Liver (tissue), 8 donors: ENCODE measurements at regions not wholly inside any gene's neighbourhood (a gene's known extent, or its start where the extent isn't known, plus 50 kb on each side); places are given as distances from the start of the nearest gene placed in this dataset.

ENCODE experiments used
- DNase-seq: peaks from one replicate; pipeline ENCODE4 v3.0.0-alpha.2; 2017; ENCODE audit warnings: low spot score
- H3K27ac ChIP-seq, 2 donors: one replicate each; pipeline ENCODE4 v1.7.0; 2013; ENCODE audit warnings: inconsistent platforms in 2 of 2, low read length in 2 of 2, control low read depth in 1 of 2, low read depth in 1 of 2, mild to moderate bottlenecking in 1 of 2
- H3K27me3 ChIP-seq, 4 donors: one replicate each; pipeline versions ENCODE4 v1.6.1 to v1.7.0; 2013; ENCODE audit warnings: low read length in 3 of 4, inconsistent platforms in 1 of 4, mild to moderate bottlenecking in 1 of 4, moderate library complexity in 1 of 4; ENCODE audit not compliant: control insufficient read depth in 4 of 4, insufficient read depth in 4 of 4
- H3K36me3 ChIP-seq, 4 donors: one replicate each; pipeline versions ENCODE4 v1.6.1 to v1.7.0; 2013; ENCODE audit warnings: low read length in 3 of 4, mild to moderate bottlenecking in 3 of 4, low read depth in 1 of 4, moderate library complexity in 1 of 4; ENCODE audit not compliant: control insufficient read depth in 4 of 4, insufficient read depth in 3 of 4
- H3K4me1 ChIP-seq, 4 donors: one replicate each; pipeline versions ENCODE4 v1.6.1 to v1.7.0; 2013; ENCODE audit warnings: low read length in 3 of 4, mild to moderate bottlenecking in 3 of 4, moderate library complexity in 1 of 4; ENCODE audit not compliant: control insufficient read depth in 4 of 4, insufficient read depth in 4 of 4
- H3K4me3 ChIP-seq, 3 donors: one replicate each; pipeline versions ENCODE4 v1.6.1 to v1.7.0; 2013; ENCODE audit warnings: low read length in 3 of 3, control low read depth in 1 of 3, low read depth in 1 of 3, mild to moderate bottlenecking in 1 of 3
- H3K9ac ChIP-seq, 2 donors: one replicate each; pipeline ENCODE4 v1.7.0; 2013; ENCODE audit warnings: low read length in 2 of 2, mild to moderate bottlenecking in 2 of 2, moderate library complexity in 2 of 2, control low read depth in 1 of 2, low read depth in 1 of 2
- H3K9me3 ChIP-seq, 4 donors: one replicate each; pipeline versions ENCODE4 v1.6.1 to v1.7.0; 2013; ENCODE audit warnings: low read length in 3 of 4; ENCODE audit not compliant: control insufficient read depth in 4 of 4
- CTCF ChIP-seq: fragments of 150-350 bp; IDR thresholded peaks from 2 replicates; pipeline ENCODE4 v1.5.1; 2017; ENCODE audit warnings: improper control_type of control experiment, low read depth, low read length; ENCODE audit not compliant: missing input control
- FOXA2 ChIP-seq: IDR thresholded peaks from 2 replicates; pipeline ENCODE4 v1.6.1; 2016; ENCODE audit warnings: antibody characterized with exemption
- GABPA ChIP-seq, 2 donors: IDR thresholded peaks in 1 of 2; conservative IDR thresholded peaks in 1 of 2; 2 replicates each; pipeline ENCODE4 v1.6.1; 2016; ENCODE audit warnings: antibody characterized with exemption in 2 of 2, mild to moderate bottlenecking in 1 of 2, moderate library complexity in 1 of 2
- HNF4A ChIP-seq, 2 donors: conservative IDR thresholded peaks; 2 replicates each; pipeline ENCODE4 v1.6.1; 2016; ENCODE audit warnings: antibody characterized with exemption in 2 of 2, mild to moderate bottlenecking in 2 of 2
- HNF4G ChIP-seq: IDR thresholded peaks from 2 replicates; pipeline ENCODE4 v1.6.1; 2016; ENCODE audit warnings: antibody characterized with exemption
- JUND ChIP-seq, 2 donors: IDR thresholded peaks; 2 replicates each; pipeline ENCODE4 v1.6.1; 2016; ENCODE audit warnings: antibody characterized with exemption in 2 of 2
- MAX ChIP-seq: IDR thresholded peaks from 2 replicates; pipeline ENCODE4 v1.6.1; 2016; ENCODE audit warnings: antibody characterized with exemption
- NR2F2 ChIP-seq: IDR thresholded peaks from 2 replicates; pipeline ENCODE4 v1.6.1; 2016; ENCODE audit warnings: antibody characterized with exemption
- RAD21 ChIP-seq, 2 donors: IDR thresholded peaks; 2 replicates each; pipeline ENCODE4 v1.6.1; 2016; ENCODE audit warnings: antibody characterized with exemption in 2 of 2, mild to moderate bottlenecking in 2 of 2
- RXRA ChIP-seq, 2 donors: IDR thresholded peaks; 2 replicates each; pipeline ENCODE4 v1.6.1; 2017 to 2018; ENCODE audit warnings: antibody characterized with exemption in 2 of 2, mild to moderate bottlenecking in 1 of 2
- SP1 ChIP-seq: IDR thresholded peaks from 2 replicates; pipeline ENCODE4 v1.6.1; 2018; ENCODE audit warnings: antibody characterized with exemption, mild to moderate bottlenecking
- YY1 ChIP-seq: IDR thresholded peaks from 2 replicates; pipeline ENCODE4 v1.6.1; 2016; ENCODE audit warnings: antibody characterized with exemption, mild to moderate bottlenecking
- WGBS: extraction: QIAGEN DNeasy Blood & Tissue Kit; methylation state at CpG from one replicate; pipeline ENCODE4 v1.1.7; 2013; 5-methylcytosine and 5-hydroxymethylcytosine counted together
- donor health status: healthy.
- donor health status: healthy.
- donor health status: healthy.
- donor health status: healthy.
- donor health status: healthy.

GRCh38 chr2:204021290-204022081, 84.9 kb downstream of the ICOS start:
- H3K4me1 ChIP-seq = no peaks in the 10 kb centered on the region
- H3K27ac ChIP-seq = no peak overlapping the region
- TF ChIP-seq HNF4G (no peak), CTCF (no peak)
- no peaks in the 10 kb centered on the region for H3K36me3 ChIP-seq
- no peaks in the 10 kb centered on the region for H3K27me3 ChIP-seq
- no peak overlapping the region for H3K4me3 ChIP-seq
- no peak overlapping the region for H3K9ac ChIP-seq
- 83% methylated on average over 5 of the region's 5 CpGs for WGBS
- no peak for DNase-seq
- no peaks in the 10 kb centered on the region for H3K9me3 ChIP-seq

- TF ChIP-seq GABPA (IDR thresholded peaks at IDR 0.05 in 1 of 2, conservative IDR thresholded peaks at IDR 0.05 in 1 of 2) (no peak), YY1 (no peak), RAD21 (IDR thresholded peaks at IDR 0.05) (no peak), FOXA2 (no peak), RXRA (IDR thresholded peaks at IDR 0.05) (no peak), JUND (IDR thresholded peaks at IDR 0.05) (no peak), HNF4A (conservative IDR thresholded peaks at IDR 0.05) (no peak), NR2F2 (no peak), SP1 (no peak), MAX (no peak)
- no peak overlapping the region for H3K27ac ChIP-seq
- 83% methylated on average over 5 of the region's 5 CpGs for WGBS
- H3K4me3 ChIP-seq = no peak overlapping the region
- H3K9me3 ChIP-seq = no peaks in the 10 kb centered on the region
- no peaks in the 10 kb centered on the region for H3K36me3 ChIP-seq
- no peaks in the 10 kb centered on the region for H3K27me3 ChIP-seq
- H3K4me1 ChIP-seq = no peaks in the 10 kb centered on the region
- DNase-seq = no peak
- H3K9ac ChIP-seq = no peak overlapping the region
Measured at GRCh38 chr2:204022550-204022949, 86.0 kb downstream of the ICOS start.

GRCh38 chr2:204023088-204023487, 86.5 kb downstream of the ICOS start:
- 85% methylated on average over 1 of the region's 1 CpG for WGBS

More at GRCh38 chr2:204023088-204023487, 86.5 kb downstream of the ICOS start:
- H3K4me3 ChIP-seq = no peak overlapping the region
- H3K9me3 ChIP-seq = no peaks in the 10 kb centered on the region
- no peak overlapping the region for H3K27ac ChIP-seq
- H3K9ac ChIP-seq = no peak overlapping the region
- DNase-seq = no peak
- TF ChIP-seq FOXA2 = no peak
- TF ChIP-seq HNF4G = no peak
- no peak for TF ChIP-seq RAD21 (IDR thresholded peaks at IDR 0.05)
- TF ChIP-seq MAX = no peak
- TF ChIP-seq NR2F2 = no peak
- no peak for TF ChIP-seq CTCF
- no peak for TF ChIP-seq SP1
- no peaks in the 10 kb centered on the region for H3K4me1 ChIP-seq
- H3K27me3 ChIP-seq = no peaks in the 10 kb centered on the region
- no peaks in the 10 kb centered on the region for H3K36me3 ChIP-seq
